PC-3 (cell line): ENCODE measurements at regions not wholly inside any gene's neighbourhood (a gene's known extent, or its start where the extent isn't known, plus 50 kb on each side); places are given as distances from the start of the nearest gene placed in this dataset.

Experiments
- EZH2phosphoT487 ChIP-seq: fragments of 300-600 bp; sonication (generic); IDR thresholded peaks from 2 replicates; pipeline ENCODE4 v1.6.1; 2018; ENCODE audit warnings: mild to moderate bottlenecking, antibody characterized with exemption, low read length, borderline replicate concordance
- TF ChIP-seq, protein P1 (sequence below): fragments of 300-600 bp; sonication (generic); conservative IDR thresholded peaks from 2 replicates; pipeline ENCODE4 v1.5.1; 2017; ENCODE audit warnings: antibody characterized with exemption, low read depth, mild to moderate bottlenecking, low read length

DNA sequence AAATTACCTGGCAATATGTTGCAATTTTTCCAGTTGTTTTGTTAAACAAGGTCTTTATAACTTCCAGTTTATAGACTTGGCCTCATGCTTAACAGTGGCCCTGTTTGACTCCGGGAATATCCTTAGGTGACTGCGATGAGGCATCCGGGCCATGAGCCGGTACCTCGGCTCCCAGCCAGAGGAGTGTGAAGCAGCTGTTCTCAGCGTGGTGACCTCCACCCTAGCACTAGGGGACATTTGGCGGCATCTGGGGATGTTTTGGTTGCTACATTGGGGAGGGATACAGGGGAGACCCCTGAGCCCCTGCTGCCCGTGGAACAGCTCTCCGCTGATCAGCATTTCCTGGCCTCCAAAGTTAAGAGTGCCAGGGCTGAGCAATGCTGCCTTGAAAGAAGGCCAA is 533.4 kb downstream of the IRX1 start:
- TF ChIP-seq, protein P1, sequence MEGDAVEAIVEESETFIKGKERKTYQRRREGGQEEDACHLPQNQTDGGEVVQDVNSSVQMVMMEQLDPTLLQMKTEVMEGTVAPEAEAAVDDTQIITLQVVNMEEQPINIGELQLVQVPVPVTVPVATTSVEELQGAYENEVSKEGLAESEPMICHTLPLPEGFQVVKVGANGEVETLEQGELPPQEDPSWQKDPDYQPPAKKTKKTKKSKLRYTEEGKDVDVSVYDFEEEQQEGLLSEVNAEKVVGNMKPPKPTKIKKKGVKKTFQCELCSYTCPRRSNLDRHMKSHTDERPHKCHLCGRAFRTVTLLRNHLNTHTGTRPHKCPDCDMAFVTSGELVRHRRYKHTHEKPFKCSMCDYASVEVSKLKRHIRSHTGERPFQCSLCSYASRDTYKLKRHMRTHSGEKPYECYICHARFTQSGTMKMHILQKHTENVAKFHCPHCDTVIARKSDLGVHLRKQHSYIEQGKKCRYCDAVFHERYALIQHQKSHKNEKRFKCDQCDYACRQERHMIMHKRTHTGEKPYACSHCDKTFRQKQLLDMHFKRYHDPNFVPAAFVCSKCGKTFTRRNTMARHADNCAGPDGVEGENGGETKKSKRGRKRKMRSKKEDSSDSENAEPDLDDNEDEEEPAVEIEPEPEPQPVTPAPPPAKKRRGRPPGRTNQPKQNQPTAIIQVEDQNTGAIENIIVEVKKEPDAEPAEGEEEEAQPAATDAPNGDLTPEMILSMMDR, result no peak
- TF ChIP-seq EZH2phosphoT487, result no peak
